ENCODE measurements at regions not wholly inside any gene's neighbourhood (a gene's known extent, or its start where the extent isn't known, plus 50 kb on each side); places are given as distances from the start of the nearest gene placed in this dataset.

GRCh38 chr17:71878998-71879397, 241.8 kb upstream of the SOX9 start:
- no peak for ATAC-seq
- Histone ChIP-seq H3K36me3 (no peaks in the 10 kb centered on the region), H3K27ac (no peak overlapping the region), H3K9me3 (no peaks in the 10 kb centered on the region), H3K4me3 (no peak overlapping the region), H3K4me1 (no peaks in the 10 kb centered on the region), H3K27me3 (peaks cover 0 to 13% (median 0%) of the 10 kb centered on the region in 7 donors)
- 89 to 92% methylated on average over 4 of the region's 4 CpGs for WGBS, 2 donors
- TF ChIP-seq, protein P1, sequence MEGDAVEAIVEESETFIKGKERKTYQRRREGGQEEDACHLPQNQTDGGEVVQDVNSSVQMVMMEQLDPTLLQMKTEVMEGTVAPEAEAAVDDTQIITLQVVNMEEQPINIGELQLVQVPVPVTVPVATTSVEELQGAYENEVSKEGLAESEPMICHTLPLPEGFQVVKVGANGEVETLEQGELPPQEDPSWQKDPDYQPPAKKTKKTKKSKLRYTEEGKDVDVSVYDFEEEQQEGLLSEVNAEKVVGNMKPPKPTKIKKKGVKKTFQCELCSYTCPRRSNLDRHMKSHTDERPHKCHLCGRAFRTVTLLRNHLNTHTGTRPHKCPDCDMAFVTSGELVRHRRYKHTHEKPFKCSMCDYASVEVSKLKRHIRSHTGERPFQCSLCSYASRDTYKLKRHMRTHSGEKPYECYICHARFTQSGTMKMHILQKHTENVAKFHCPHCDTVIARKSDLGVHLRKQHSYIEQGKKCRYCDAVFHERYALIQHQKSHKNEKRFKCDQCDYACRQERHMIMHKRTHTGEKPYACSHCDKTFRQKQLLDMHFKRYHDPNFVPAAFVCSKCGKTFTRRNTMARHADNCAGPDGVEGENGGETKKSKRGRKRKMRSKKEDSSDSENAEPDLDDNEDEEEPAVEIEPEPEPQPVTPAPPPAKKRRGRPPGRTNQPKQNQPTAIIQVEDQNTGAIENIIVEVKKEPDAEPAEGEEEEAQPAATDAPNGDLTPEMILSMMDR (IDR thresholded peaks at IDR 0.05), result no peak
- DNase-seq, result no peak
- intact Hi-C loops (cut with DNase I), result no loop called here

DNA sequence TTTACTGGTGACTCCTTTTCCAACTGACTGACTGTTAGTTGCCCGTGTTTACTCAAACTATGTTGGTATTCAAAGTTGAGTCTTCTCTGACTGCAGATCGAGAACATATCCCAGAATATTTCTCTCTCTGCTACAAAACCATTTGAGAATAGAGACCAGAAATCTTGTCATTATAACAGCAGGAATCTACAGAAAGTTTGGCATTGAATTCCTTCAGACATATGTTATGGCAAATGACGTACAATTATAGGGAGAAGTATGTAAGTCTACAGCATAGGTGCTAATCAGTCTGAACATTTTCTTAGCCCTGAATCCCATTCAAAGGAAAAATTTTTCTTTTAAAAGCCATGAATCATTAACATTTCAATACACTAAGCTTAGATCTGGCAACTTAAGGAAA, 239.8 kb upstream of the SOX9 start:
- Histone ChIP-seq H3K9me3 (no peaks in the 10 kb centered on the region), H3K4me1 (no peaks in the 10 kb centered on the region), H3K27me3 (peaks cover 0 to 18% (median 0%) of the 10 kb centered on the region in 7 donors), H3K36me3 (no peaks in the 10 kb centered on the region), H3K4me3 (no peak overlapping the region), H3K27ac (no peak overlapping the region)
- 60 to 62% methylated on average over 3 of the region's 3 CpGs for WGBS, 2 donors
- TF ChIP-seq, protein P1 (IDR thresholded peaks at IDR 0.05), result no peak
- DNase-seq (no peak), ATAC-seq (no peak)
- intact Hi-C loops (cut with DNase I), result no loop called here

GRCh38 chr17:71881581-71881980, 239.2 kb upstream of the SOX9 start:
- DNase-seq (no peak), ATAC-seq (no peak)
- Histone ChIP-seq H3K9me3 (no peaks in the 10 kb centered on the region), H3K27me3 (peaks cover 0 to 18% (median 0%) of the 10 kb centered on the region in 7 donors), H3K36me3 (no peaks in the 10 kb centered on the region), H3K27ac (no peak overlapping the region), H3K4me3 (no peak overlapping the region), H3K4me1 (no peaks in the 10 kb centered on the region)
- TF ChIP-seq, protein P1 (IDR thresholded peaks at IDR 0.05), result no peak
- intact Hi-C loops (cut with DNase I), result no loop called here
- WGBS, 2 donors, result 85 to 92% methylated on average over 2 of the region's 2 CpGs

GRCh38 chr17:71883258-71883657, 237.6 kb upstream of the SOX9 start:
- peaks cover 0 to 14% (median 0%) of the 10 kb centered on the region in 7 donors for H3K27me3 ChIP-seq
- TF ChIP-seq, protein P1 (IDR thresholded peaks at IDR 0.05), result no peak
- no peak overlapping the region for H3K4me3 ChIP-seq
- H3K36me3 ChIP-seq, result no peaks in the 10 kb centered on the region
- H3K4me1 ChIP-seq, result no peaks in the 10 kb centered on the region
- DNase-seq (no peak), ATAC-seq (no peak)
- no peak overlapping the region for H3K27ac ChIP-seq
- intact Hi-C loops (cut with DNase I), result no loop called here
- WGBS, 2 donors, result 66 to 76% methylated on average over 2 of the region's 2 CpGs
- no peaks in the 10 kb centered on the region for H3K9me3 ChIP-seq
